Gastroesophageal sphincter (tissue), 4 donors: ENCODE measurements at regions not wholly inside any gene's neighbourhood (a gene's known extent, or its start where the extent isn't known, plus 50 kb on each side); places are given as distances from the start of the nearest gene placed in this dataset.

Experiments used
- ATAC-seq: fragments of 150-250 bp; one replicate; pipeline ENCODE4 v1.9.1; 2016; ENCODE audit warnings: mild to moderate bottlenecking, moderate library complexity
- H3K27ac ChIP-seq, 4 donors: fragments of 200-600 bp; sonication (generic) in 3 of 4; 1 replicate in 3 of 4; 2 replicates in 1 of 4; pipeline ENCODE4 v1.5.1; 2016 to 2019
- H3K27me3 ChIP-seq: fragments of 200-600 bp; sonication (generic); one replicate; pipeline ENCODE4 v1.5.1; 2019
- H3K36me3 ChIP-seq, 2 donors: fragments of 200-600 bp; sonication (generic); one replicate each; pipeline ENCODE4 v1.5.1; 2019; ENCODE audit warnings: control low read depth in 1 of 2
- H3K4me1 ChIP-seq, 3 donors: fragments of 200-600 bp; sonication (generic); 1 replicate in 2 of 3; 2 replicates in 1 of 3; pipeline ENCODE4 v1.5.1; 2016 to 2019; ENCODE audit warnings: control low read depth in 2 of 3
- H3K4me3 ChIP-seq, 2 donors: fragments of 200-600 bp; sonication (generic); one replicate each; pipeline ENCODE4 v1.5.1; 2019; ENCODE audit warnings: mild to moderate bottlenecking in 1 of 2, moderate library complexity in 1 of 2
- H3K9me3 ChIP-seq, 3 donors: fragments of 200-600 bp; sonication (generic); one replicate each; pipeline ENCODE4 v1.5.1; 2017 to 2019; ENCODE audit warnings: control low read depth in 2 of 3
- EP300 ChIP-seq: sonication (generic); formaldehyde crosslinking; IDR thresholded peaks from one replicate; pipeline ENCODE4 v1.6.1; 2017; ENCODE audit warnings: antibody characterized with exemption, mild to moderate bottlenecking
- POLR2A ChIP-seq, 2 donors: fragments of 450-650 bp; IDR thresholded peaks; one replicate each; pipeline ENCODE4 v1.6.1; 2017; ENCODE audit warnings: antibody characterized with exemption in 2 of 2, mild to moderate bottlenecking in 2 of 2, moderate library complexity in 1 of 2
- POLR2AphosphoS5 ChIP-seq: sonication (generic); formaldehyde crosslinking; IDR thresholded peaks from one replicate; pipeline ENCODE4 v1.6.1; 2017; ENCODE audit warnings: antibody characterized with exemption
- WGBS, 2 donors: methylation state at CpG; one replicate each; pipeline ENCODE4 v1.1.5; 2018; ENCODE audit warnings: low coverage in 1 of 2; 5-methylcytosine and 5-hydroxymethylcytosine counted together
- TF ChIP-seq, protein P1 (sequence below), 4 experiments: fragments of 200-600 bp in 2 of 4; fragments of 450-650 bp in 2 of 4; sonication (generic) in 1 of 4; IDR thresholded peaks; one replicate each; pipeline ENCODE4 v1.5.1; 2017 to 2019; ENCODE audit warnings: antibody characterized with exemption in 4 of 4, mild to moderate bottlenecking in 2 of 4, moderate library complexity in 2 of 4

DNA sequence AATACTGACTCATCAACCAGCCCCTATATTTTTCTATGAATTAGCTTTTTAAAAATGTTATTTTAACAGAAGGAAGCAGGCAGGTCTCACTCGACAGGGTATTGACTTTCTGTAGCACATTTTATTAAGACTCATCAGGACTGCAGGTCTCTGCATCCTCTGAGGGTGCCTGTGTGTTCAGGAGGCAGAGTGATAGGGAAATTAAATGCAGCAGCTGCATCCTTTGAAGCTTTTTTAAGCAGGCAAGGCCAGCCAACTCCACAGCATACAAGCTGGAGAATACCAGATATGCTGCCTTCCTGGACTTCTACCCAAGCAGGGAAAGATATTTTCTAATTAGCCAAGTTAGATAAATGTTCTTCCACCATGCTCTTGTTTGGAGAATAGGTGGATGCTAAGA, 124.9 kb downstream of the WSCD1 start:
- Histone ChIP-seq H3K27ac (no peak overlapping the region), H3K4me3 (no peak overlapping the region), H3K36me3 (no peaks in the 10 kb centered on the region), H3K4me1 (no peaks in the 10 kb centered on the region), H3K9me3 (peaks cover 0 to 2% (median 0%) of the 10 kb centered on the region in 3 donors), H3K27me3 (peaks cover 6% of the 10 kb centered on the region)
- WGBS, 2 donors, result 33 to 63% methylated on average over 1 of the region's 1 CpG
- TF ChIP-seq, protein P1, sequence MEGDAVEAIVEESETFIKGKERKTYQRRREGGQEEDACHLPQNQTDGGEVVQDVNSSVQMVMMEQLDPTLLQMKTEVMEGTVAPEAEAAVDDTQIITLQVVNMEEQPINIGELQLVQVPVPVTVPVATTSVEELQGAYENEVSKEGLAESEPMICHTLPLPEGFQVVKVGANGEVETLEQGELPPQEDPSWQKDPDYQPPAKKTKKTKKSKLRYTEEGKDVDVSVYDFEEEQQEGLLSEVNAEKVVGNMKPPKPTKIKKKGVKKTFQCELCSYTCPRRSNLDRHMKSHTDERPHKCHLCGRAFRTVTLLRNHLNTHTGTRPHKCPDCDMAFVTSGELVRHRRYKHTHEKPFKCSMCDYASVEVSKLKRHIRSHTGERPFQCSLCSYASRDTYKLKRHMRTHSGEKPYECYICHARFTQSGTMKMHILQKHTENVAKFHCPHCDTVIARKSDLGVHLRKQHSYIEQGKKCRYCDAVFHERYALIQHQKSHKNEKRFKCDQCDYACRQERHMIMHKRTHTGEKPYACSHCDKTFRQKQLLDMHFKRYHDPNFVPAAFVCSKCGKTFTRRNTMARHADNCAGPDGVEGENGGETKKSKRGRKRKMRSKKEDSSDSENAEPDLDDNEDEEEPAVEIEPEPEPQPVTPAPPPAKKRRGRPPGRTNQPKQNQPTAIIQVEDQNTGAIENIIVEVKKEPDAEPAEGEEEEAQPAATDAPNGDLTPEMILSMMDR (IDR thresholded peaks at IDR 0.05), result no peak
- TF ChIP-seq POLR2A (IDR thresholded peaks at IDR 0.05) (no peak), EP300 (no peak), POLR2AphosphoS5 (no peak)
- no peak for ATAC-seq

DNA sequence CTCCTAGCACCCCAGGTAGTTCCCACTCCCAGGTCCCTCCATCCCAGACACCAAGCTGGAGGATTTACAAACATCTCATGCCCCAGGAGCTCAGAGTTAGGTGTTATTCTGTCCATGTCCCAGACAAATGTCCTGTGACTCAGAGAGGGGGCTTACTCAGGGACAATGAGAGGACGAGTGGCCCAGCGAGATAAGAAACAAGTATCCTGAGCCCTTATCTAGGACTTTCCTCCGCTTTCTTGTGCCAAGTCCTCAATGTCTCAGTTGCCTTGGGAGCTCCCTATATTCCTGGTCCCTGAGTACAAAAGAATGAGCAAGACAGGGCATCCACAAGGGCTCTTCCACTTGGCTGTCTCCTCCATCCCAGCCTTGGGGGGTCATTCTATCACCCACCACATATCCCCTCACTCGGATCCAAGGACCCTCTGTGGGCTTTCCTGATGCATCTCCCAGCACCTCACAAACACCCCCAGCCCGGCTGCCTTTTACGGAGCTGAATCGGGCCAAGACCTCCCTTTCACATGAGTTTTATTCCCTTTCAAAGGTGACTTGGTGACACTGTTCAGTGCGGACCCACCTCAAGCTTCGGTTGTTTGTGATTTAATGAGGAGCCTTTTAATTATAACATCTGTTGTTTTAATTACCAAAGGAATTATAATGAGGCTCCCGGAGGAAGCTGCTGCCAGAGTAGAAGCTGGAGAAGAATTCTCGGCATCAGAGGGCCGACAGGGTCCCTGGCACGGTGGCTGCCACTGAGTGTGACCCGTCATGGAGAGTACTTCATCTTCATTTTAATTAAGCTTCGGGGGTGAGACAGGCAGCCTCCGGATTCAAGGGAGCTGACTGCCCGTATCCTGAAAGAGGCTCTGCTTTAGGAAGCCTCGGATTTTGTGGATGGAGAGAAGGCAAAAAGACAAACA, 121.5 kb downstream of the WSCD1 start:
- Histone ChIP-seq H3K27me3 (peaks cover 19% of the 10 kb centered on the region), H3K4me3 (no peak overlapping the region), H3K4me1 (no peaks in the 10 kb centered on the region), H3K9me3 (no peaks in the 10 kb centered on the region), H3K27ac (no peak overlapping the region), H3K36me3 (no peaks in the 10 kb centered on the region)
- 62 to 70% methylated on average over 3 to 14 of the region's 18 CpGs for WGBS, 2 donors
- no peak for TF ChIP-seq POLR2AphosphoS5
- TF ChIP-seq POLR2A (IDR thresholded peaks at IDR 0.05), result no peak
- TF ChIP-seq EP300, result no peak
- TF ChIP-seq, protein P1 (IDR thresholded peaks at IDR 0.05), result no peak
- no peak for ATAC-seq

DNA sequence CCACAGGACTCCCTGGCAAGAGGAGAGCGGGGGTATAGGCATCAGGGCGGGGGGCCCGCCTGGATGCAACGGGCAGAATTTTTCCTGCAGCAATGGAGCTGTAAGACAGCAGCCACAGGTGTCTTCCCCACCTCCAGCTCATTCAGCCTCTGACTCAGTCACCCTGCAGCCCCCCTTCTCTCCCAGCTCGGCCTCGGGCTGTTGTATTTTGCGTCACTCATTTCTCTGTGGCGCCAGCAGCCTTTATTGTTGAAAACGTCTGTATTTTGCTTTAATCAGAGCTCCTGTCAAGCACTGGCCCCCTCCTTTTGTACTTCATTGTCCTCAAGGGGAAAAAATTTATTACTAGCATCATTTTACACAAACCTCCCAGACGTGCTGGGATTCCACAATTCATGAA, 117.7 kb downstream of the WSCD1 start:
- TF ChIP-seq POLR2AphosphoS5, result no peak
- H3K27me3 ChIP-seq, result peaks cover 28% of the 10 kb centered on the region
- no peaks in the 10 kb centered on the region for H3K9me3 ChIP-seq
- H3K4me1 ChIP-seq, result no peaks in the 10 kb centered on the region
- WGBS, 2 donors, result 25 to 38% methylated on average over 10 of the region's 10 CpGs
- H3K4me3 ChIP-seq, result no peak overlapping the region
- no peaks in the 10 kb centered on the region for H3K36me3 ChIP-seq
- ATAC-seq, result no peak
- H3K27ac ChIP-seq, result no peak overlapping the region

DNA sequence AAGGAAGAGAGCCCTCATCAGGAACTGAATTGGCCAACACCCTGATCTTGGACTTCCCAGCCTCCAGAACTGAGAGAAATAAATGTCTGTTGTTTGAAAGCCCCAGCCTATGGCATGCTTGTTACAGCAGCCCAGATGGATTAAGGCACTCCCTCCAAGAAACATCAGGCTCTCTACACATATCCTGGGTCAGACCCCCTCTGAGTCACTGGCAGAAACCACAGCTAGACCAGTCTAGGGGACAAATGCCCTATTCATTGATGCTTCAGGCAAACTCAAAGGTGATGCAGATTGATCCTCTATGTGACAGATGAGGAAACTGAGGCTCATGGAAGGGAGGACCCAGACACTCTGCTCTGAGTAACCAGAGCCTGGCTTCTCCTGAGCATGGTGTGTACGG, 116.8 kb downstream of the WSCD1 start:
- Histone ChIP-seq H3K36me3 (no peaks in the 10 kb centered on the region), H3K4me3 (no peak overlapping the region), H3K9me3 (no peaks in the 10 kb centered on the region), H3K27ac (no peak overlapping the region), H3K4me1 (no peaks in the 10 kb centered on the region), H3K27me3 (peaks cover 28% of the 10 kb centered on the region)
- WGBS, 2 donors, result 57% methylated on average over 1 of the region's 1 CpG; no CpG with 5 or more reads in 1 of the 2 donors
- no peak for ATAC-seq
- TF ChIP-seq POLR2A (IDR thresholded peaks at IDR 0.05) (no peak), EP300 (no peak), POLR2AphosphoS5 (no peak)
- TF ChIP-seq, protein P1 (IDR thresholded peaks at IDR 0.05), result no peak

DNA sequence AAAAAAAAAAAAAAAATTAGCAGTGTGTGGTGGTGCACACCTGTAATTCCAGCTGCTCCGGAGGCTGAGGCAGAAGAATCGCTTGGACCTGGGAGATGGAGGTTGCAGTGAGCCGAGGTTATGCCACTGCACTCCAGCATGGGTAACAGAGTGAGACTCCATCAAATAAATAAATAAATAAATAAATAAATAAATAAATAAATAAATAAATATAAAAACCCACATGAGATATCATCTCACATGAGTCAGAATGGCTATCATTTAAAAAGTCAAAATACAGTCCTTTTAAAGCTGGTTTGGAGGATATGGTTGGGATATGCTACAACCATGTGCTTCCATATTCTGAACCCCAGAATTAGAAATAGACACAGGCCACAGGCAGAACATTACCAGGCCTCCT, 114.3 kb downstream of the WSCD1 start:
- Histone ChIP-seq H3K27me3 (peaks cover 30% of the 10 kb centered on the region), H3K36me3 (no peaks in the 10 kb centered on the region), H3K4me3 (no peak overlapping the region), H3K4me1 (no peaks in the 10 kb centered on the region), H3K27ac (no peak overlapping the region), H3K9me3 (no peaks in the 10 kb centered on the region)
- WGBS, 2 donors, result 92 to 94% methylated on average over 3 of the region's 3 CpGs
- no peak for TF ChIP-seq EP300
- TF ChIP-seq, protein P1 (IDR thresholded peaks at IDR 0.05), result no peak
- TF ChIP-seq POLR2A (IDR thresholded peaks at IDR 0.05), result no peak
- no peak for TF ChIP-seq POLR2AphosphoS5
- ATAC-seq, result no peak
